PC-9 (cell line): ENCODE measurements at regions not wholly inside any gene's neighbourhood (a gene's known extent, or its start where the extent isn't known, plus 50 kb on each side); places are given as distances from the start of the nearest gene placed in this dataset.

ENCODE experiments used
- EZH2 ChIP-seq: fragments of 200-600 bp; sonication (generic); IDR thresholded peaks from 2 replicates; pipeline ENCODE4 v1.8.0; 2017; ENCODE audit warnings: antibody characterized with exemption, low read depth
- TF ChIP-seq, protein P1 (sequence below): fragments of 200-600 bp; sonication (generic); conservative IDR thresholded peaks from 2 replicates; pipeline ENCODE4 v1.6.1; 2017; ENCODE audit warnings: mixed run types, antibody characterized with exemption, mild to moderate bottlenecking, moderate library complexity

- TF ChIP-seq, protein P1, sequence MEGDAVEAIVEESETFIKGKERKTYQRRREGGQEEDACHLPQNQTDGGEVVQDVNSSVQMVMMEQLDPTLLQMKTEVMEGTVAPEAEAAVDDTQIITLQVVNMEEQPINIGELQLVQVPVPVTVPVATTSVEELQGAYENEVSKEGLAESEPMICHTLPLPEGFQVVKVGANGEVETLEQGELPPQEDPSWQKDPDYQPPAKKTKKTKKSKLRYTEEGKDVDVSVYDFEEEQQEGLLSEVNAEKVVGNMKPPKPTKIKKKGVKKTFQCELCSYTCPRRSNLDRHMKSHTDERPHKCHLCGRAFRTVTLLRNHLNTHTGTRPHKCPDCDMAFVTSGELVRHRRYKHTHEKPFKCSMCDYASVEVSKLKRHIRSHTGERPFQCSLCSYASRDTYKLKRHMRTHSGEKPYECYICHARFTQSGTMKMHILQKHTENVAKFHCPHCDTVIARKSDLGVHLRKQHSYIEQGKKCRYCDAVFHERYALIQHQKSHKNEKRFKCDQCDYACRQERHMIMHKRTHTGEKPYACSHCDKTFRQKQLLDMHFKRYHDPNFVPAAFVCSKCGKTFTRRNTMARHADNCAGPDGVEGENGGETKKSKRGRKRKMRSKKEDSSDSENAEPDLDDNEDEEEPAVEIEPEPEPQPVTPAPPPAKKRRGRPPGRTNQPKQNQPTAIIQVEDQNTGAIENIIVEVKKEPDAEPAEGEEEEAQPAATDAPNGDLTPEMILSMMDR, result no peak
- TF ChIP-seq EZH2, result no peak
Measured at GRCh38 chr2:220125551-220125950, 498.1 kb downstream of the SLC4A3 start.
